Body of pancreas (tissue), 4 donors: ENCODE measurements at regions not wholly inside any gene's neighbourhood (a gene's known extent, or its start where the extent isn't known, plus 50 kb on each side); places are given as distances from the start of the nearest gene placed in this dataset.
"Not testable (repeated sequence)": the region's sequence is repeated elsewhere in the genome, so short reads cannot be mapped to it uniquely, and the experiment has no call there.

Source experiments
- ATAC-seq: fragments of 150-250 bp; one replicate; pipeline ENCODE4 v1.9.1; 2016
- DNase-seq, 4 donors: peaks; one replicate each; pipeline ENCODE4 v3.0.0-alpha.2; 2019
- H3K27ac ChIP-seq, 4 donors: fragments of 200-600 bp; sonication (generic); 1 replicate in 3 of 4; 2 replicates in 1 of 4; pipeline versions ENCODE4 v1.5.1 to v1.6.1; 2016 to 2019; ENCODE audit warnings: mild to moderate bottlenecking in 1 of 4, mixed read lengths in 1 of 4, moderate library complexity in 1 of 4
- H3K27me3 ChIP-seq, 2 donors: fragments of 200-600 bp; sonication (generic); one replicate each; pipeline ENCODE4 v1.6.0; 2016; ENCODE audit warnings: mild to moderate bottlenecking in 1 of 2
- H3K36me3 ChIP-seq, 2 donors: fragments of 200-600 bp; sonication (generic); replicated peaks in 1 of 2; 2 replicates each; pipeline ENCODE4 v1.5.1; 2016; ENCODE audit warnings: low read depth in 2 of 2; ENCODE audit not compliant: insufficient read depth in 1 of 2
- H3K4me1 ChIP-seq: fragments of 200-600 bp; sonication (generic); one replicate; pipeline ENCODE4 v1.6.0; 2016
- H3K4me3 ChIP-seq, 2 donors: fragments of 200-600 bp; sonication (generic); 1 replicate in 1 of 2; 2 replicates in 1 of 2; pipeline ENCODE4 v1.5.1; 2016 to 2019
- H3K9me3 ChIP-seq, 3 donors: fragments of 200-600 bp; sonication (generic); 1 replicate in 2 of 3; 2 replicates in 1 of 3; pipeline ENCODE4 v1.5.1; 2016
- POLR2A ChIP-seq, 3 donors: fragments of 450-650 bp; IDR thresholded peaks; one replicate each; pipeline ENCODE4 v1.6.1; 2016; ENCODE audit warnings: antibody characterized with exemption in 3 of 3, mild to moderate bottlenecking in 2 of 3
- WGBS, 2 donors: methylation state at CpG; one replicate each; pipeline ENCODE4 v1.1.5; 2017; 5-methylcytosine and 5-hydroxymethylcytosine counted together
- intact Hi-C: fragments of 100-400 bp; cut with DNase I; formaldehyde crosslinking; loops from one replicate; pipeline ENCODE4 v1.15.1; 2023
- TF ChIP-seq, protein P1 (sequence below), 7 experiments: fragments of 450-650 bp in 4 of 7; fragments of 200-600 bp in 3 of 7; sonication (generic) in 3 of 7; IDR thresholded peaks; one replicate each; pipeline ENCODE4 v1.5.1; 2016 to 2019; ENCODE audit warnings: antibody characterized with exemption in 7 of 7

GRCh38 chr6:134541001-134541400, 223.1 kb upstream of the SGK1 start:
- Histone ChIP-seq H3K36me3 (no peaks in the 10 kb centered on the region), H3K27ac (peak overlapping the region in 1 of 4 donors; percentile 28), H3K27me3 (no peaks in the 10 kb centered on the region), H3K4me3 (no peak overlapping the region), H3K9me3 (no peaks in the 10 kb centered on the region), H3K4me1 (no peaks in the 10 kb centered on the region)
- no peak for ATAC-seq
- intact Hi-C loops = no loop called here
- DNase-seq = no peak
- WGBS, 2 donors = 92 to 97% methylated on average over 4 of the region's 4 CpGs
- TF ChIP-seq, protein P1, sequence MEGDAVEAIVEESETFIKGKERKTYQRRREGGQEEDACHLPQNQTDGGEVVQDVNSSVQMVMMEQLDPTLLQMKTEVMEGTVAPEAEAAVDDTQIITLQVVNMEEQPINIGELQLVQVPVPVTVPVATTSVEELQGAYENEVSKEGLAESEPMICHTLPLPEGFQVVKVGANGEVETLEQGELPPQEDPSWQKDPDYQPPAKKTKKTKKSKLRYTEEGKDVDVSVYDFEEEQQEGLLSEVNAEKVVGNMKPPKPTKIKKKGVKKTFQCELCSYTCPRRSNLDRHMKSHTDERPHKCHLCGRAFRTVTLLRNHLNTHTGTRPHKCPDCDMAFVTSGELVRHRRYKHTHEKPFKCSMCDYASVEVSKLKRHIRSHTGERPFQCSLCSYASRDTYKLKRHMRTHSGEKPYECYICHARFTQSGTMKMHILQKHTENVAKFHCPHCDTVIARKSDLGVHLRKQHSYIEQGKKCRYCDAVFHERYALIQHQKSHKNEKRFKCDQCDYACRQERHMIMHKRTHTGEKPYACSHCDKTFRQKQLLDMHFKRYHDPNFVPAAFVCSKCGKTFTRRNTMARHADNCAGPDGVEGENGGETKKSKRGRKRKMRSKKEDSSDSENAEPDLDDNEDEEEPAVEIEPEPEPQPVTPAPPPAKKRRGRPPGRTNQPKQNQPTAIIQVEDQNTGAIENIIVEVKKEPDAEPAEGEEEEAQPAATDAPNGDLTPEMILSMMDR (IDR thresholded peaks at IDR 0.05) = no peak
- TF ChIP-seq POLR2A (IDR thresholded peaks at IDR 0.05) = no peak

DNA sequence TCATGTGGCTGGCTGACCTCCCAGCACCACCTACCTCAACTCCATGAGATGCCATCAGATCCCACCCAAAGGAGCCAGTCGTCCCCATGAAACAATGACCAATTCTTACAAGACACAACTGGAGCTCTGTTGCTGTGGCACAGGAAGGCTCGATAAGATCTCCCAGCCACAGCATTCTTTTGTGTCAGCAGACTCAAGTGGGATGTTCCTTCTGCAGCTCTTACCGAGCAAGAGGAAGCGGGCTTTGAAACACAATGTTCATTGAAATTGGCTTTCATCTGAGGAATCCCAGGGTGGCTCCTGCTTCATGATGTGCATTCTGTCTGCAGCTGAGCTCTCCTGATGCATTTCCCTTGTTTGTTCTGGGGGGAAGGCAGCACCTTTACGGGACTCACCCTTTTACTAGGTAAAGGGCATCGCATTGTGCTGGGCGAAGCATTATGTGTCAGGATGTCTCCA, 222.0 kb upstream of the SGK1 start:
- WGBS, 2 donors = 72 to 74% methylated on average over 7 of the region's 7 CpGs
- H3K36me3 ChIP-seq = no peaks in the 10 kb centered on the region
- no peak for TF ChIP-seq POLR2A (IDR thresholded peaks at IDR 0.05)
- intact Hi-C loops = no loop called here
- no peaks in the 10 kb centered on the region for H3K4me1 ChIP-seq
- peak in 1 of 4 donors; percentile 22 for DNase-seq
- no peak overlapping the region for H3K27ac ChIP-seq
- no peaks in the 10 kb centered on the region for H3K27me3 ChIP-seq
- peak; percentile 63 for ATAC-seq
- H3K4me3 ChIP-seq = no peak overlapping the region
- no peaks in the 10 kb centered on the region for H3K9me3 ChIP-seq

DNA sequence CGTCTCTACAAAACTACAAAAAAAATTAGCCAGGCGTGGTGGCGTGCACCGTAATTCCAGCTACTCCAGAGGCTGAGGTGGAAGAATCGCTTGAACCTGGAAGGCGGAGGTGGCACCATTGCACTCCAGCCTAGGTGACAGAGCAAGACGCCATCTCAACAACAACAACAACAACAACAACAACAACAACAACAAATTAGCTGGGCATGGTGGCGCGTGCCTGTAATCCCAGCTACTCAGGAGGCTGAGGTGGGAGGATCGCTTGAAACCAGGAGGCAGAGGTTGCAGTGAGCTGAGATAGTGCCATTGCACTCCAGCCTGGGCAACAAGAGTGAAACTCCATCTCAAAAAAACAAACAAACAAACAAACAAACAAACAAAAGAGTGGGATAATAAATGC, 219.9 kb upstream of the SGK1 start:
- DNase-seq, H3K27me3 ChIP-seq, H3K36me3 ChIP-seq, ATAC-seq, H3K27ac ChIP-seq, H3K4me3 ChIP-seq, intact Hi-C loops, H3K9me3 ChIP-seq: not testable (repeated sequence)
- 96 to 99% methylated on average over 10 of the region's 10 CpGs for WGBS, 2 donors
- H3K4me1 ChIP-seq = peaks cover 15% of the 10 kb centered on the region

DNA sequence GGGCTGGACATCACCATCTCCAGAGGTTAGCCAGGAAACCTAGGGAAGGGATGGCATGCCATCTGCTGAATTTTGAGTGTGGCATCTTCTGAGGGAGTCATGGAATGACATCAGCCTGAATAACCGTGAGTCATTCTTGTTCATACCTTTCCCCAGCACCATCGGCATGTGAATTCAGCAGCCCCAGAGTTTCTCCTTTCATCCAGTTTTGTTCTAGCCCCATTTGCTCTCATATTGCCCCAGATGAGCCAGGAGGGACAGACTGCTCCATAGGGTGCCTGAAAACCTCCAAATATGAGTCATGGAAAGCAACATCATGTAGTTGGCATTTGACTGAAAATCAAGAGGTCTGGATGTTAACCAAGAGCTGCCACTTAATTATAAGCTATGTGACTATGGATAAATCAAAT, 219.2 kb upstream of the SGK1 start:
- DNase-seq = no peak
- TF ChIP-seq POLR2A (IDR thresholded peaks at IDR 0.05) = no peak
- TF ChIP-seq, protein P1 (IDR thresholded peaks at IDR 0.05) = no peak
- ATAC-seq = no peak

DNA sequence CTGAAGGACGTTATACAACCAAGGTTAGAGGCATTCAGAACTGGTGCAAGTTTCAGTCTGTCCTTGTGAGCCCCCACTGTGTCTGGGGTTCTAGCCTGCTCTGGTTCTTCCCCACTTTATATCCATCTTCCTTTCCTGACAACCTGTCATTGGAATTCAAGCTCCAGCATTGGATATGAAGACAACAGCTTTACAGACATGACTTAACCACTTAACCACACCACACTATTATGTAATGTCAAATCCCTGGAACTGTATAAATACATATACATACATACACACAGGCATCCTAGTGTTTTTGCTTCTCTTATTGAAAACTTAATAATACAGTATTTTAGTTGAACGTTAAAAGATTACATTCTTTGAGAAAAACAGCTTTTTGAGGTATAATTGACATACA, 217.9 kb upstream of the SGK1 start:
- ATAC-seq = no peak

More for the DNA sequence above, 219.2 kb upstream of the SGK1 start:
- Histone ChIP-seq H3K27ac (no peak overlapping the region), H3K9me3 (no peaks in the 10 kb centered on the region), H3K36me3 (no peaks in the 10 kb centered on the region), H3K4me1 (peaks cover 19% of the 10 kb centered on the region), H3K4me3 (no peak overlapping the region), H3K27me3 (no peaks in the 10 kb centered on the region)
- intact Hi-C loops = no loop called here
- WGBS, 2 donors = 93 to 100% methylated on average over 2 of the region's 2 CpGs

DNA sequence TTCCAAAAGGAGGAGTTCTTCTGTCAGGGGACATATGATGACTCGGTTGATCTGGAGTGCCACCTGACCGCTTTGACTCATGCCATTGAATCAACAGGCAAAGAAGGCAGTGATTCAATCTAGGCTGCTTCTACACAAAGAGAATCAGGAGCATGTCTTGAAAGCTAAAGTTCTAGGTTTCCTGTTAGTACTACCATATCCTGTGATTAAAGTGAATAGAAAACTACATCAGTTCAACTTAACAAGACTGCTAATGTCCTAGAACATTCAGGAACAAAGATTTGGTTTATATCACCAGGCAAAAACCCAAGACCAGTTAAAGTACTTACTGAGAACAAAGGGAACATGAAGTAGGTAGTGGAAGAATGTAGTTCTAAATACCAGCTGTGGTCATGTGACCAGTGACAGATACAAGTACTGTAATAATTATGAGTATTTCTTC, 216.8 kb upstream of the SGK1 start:
- no peak overlapping the region for H3K27ac ChIP-seq
- H3K27me3 ChIP-seq = no peaks in the 10 kb centered on the region
- 83 to 92% methylated on average over 2 of the region's 2 CpGs for WGBS, 2 donors
- no peak for DNase-seq
- peaks cover 28% of the 10 kb centered on the region for H3K4me1 ChIP-seq
- H3K4me3 ChIP-seq = no peak overlapping the region
- H3K36me3 ChIP-seq = no peaks in the 10 kb centered on the region
- ATAC-seq = no peak
- TF ChIP-seq POLR2A (IDR thresholded peaks at IDR 0.05) = no peak
- TF ChIP-seq, protein P1 (IDR thresholded peaks at IDR 0.05) = no peak
- intact Hi-C loops = no loop called here
- no peaks in the 10 kb centered on the region for H3K9me3 ChIP-seq

More for the DNA sequence above, 217.9 kb upstream of the SGK1 start:
- no peak for DNase-seq
- Histone ChIP-seq H3K4me1 (peaks cover 28% of the 10 kb centered on the region), H3K27me3 (no peaks in the 10 kb centered on the region), H3K36me3 (no peaks in the 10 kb centered on the region), H3K27ac (no peak overlapping the region), H3K9me3 (no peaks in the 10 kb centered on the region), H3K4me3 (no peak overlapping the region)
- WGBS, 2 donors = 82% methylated on average over 2 of the region's 2 CpGs
- TF ChIP-seq, protein P1 (IDR thresholded peaks at IDR 0.05) = no peak
- TF ChIP-seq POLR2A (IDR thresholded peaks at IDR 0.05) = no peak
- intact Hi-C loops = no loop called here
